Erythroblast (primary cell): ENCODE measurements at regions not wholly inside any gene's neighbourhood (a gene's known extent, or its start where the extent isn't known, plus 50 kb on each side); places are given as distances from the start of the nearest gene placed in this dataset.

Experiments used
- GATA1 ChIP-seq: IDR thresholded peaks from 2 replicates; pipeline ENCODE4 v1.6.1; 2011; ENCODE audit warnings: low read depth, mild to moderate bottlenecking, control low read depth, low read length, moderate library complexity
- POLR2A ChIP-seq: IDR thresholded peaks from 2 replicates; pipeline ENCODE4 v1.6.1; 2011; ENCODE audit warnings: mild to moderate bottlenecking, low read length

DNA sequence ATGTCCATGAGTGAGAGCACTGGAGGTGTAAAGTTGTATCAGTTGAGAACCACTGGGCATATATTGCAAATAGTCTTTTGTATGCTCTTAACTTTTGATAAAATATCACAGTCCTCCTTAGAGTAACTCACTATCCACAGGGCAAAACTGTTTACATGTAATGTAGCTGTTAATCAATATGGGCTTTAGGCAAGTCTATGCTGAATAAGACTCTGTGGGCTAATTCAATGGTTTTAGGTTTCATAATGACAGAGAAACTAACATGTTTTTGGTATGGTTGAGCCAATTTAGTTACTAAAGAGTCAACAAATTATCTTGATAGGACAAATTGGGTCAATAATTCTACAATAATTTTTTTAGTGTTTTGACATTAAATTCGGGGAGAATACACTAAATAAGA is 1134.9 kb upstream of the FAM98A start:
- TF ChIP-seq POLR2A (no peak), GATA1 (no peak)
